ENCODE measurements at regions not wholly inside any gene's neighbourhood (a gene's known extent, or its start where the extent isn't known, plus 50 kb on each side); places are given as distances from the start of the nearest gene placed in this dataset.

- no peak for DNase-seq
Observed at GRCh38 chr4:14289708-14290107, 662.2 kb upstream of the BOD1L1 start.

DNA sequence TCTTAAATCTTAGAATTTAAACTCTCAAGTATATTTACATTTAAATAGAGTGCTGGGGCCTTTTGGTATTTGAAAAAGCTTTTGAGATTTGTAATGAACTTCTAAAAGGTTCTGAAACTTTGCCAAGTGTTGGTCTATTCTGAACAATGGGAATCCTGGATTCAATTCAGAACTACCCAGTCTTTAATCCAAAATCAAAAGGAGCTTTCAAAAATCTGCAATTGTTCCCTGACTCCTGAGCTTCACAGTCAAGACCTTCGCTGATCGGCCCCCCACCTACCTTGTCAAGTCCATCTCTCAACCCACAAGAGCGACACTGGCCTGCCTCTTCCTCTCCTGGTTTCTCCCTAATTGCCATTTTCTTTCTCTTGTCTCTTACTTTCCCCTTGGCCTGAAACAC, 666.1 kb upstream of the BOD1L1 start:
- no peak for DNase-seq

DNA sequence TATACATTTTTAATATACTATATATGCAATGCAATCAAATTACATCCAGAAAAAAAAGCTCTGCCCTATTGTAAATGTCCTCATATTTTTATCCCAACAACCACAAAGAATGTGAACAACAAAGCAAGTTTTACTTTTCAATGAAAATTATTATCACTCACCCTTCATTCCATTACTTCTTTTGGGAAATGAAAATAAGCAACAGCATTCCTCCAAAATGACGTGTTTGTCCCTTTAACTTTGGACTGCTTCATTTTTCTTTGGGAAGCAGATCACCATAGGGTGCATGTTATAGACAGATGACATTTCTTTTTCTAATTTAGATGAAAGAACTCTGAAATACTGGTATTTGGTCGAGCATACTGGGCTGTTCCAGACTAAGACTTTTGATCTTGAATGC, 667.1 kb upstream of the BOD1L1 start:
- DNase-seq = no peak

- DNase-seq = no peak
Observed at GRCh38 chr4:14299166-14299565, 671.6 kb upstream of the BOD1L1 start.

- no peak for DNase-seq
Observed at GRCh38 chr4:14302021-14302420, 674.5 kb upstream of the BOD1L1 start.

DNA sequence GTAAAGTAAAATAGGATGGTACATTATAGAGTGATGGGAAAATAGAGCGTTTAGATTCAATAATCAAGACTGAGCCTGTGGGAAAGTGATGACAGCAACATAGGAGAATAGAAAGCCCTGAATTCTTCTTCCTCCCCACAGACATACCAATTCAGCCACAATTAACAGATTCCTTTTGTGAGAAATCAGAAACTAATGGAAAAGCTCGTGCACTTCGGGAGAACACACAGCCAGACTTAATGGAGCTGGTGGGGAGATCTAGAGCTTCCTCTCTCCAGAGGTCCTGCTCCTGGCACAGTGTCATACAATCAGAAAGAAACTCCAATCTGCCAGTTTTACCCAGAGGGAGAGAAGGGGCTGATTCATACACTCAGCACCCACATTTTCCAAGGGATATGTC, 676.3 kb upstream of the BOD1L1 start:
- DNase-seq = no peak

DNA sequence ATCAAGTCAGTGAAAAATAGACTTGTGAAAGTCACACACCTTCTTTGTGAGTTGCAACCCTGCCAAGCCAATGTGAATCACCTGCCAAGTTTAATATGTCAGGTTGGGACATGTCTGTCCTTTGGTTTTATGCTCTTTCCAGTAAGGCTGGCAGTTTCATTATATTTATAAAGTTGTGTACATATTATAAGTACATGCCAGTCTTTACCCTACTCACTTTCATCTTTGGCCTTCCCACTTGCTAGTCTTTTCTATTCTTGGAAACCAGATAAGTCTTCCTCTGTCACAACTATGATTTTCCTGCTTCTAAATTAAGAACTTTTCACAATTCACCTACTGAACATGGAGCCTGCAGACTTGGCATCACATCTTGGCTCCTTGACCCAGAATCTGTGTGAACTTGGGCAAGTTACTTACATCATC, 680.7 kb upstream of the BOD1L1 start:
- no peak for DNase-seq

- peak in 2 of 56 donors; percentile 1 to 2 for DNase-seq
Observed at GRCh38 chr4:14309431-14309830, 681.9 kb upstream of the BOD1L1 start.

GRCh38 chr4:14313757-14314156, 686.2 kb upstream of the BOD1L1 start:
- no peak for DNase-seq

DNA sequence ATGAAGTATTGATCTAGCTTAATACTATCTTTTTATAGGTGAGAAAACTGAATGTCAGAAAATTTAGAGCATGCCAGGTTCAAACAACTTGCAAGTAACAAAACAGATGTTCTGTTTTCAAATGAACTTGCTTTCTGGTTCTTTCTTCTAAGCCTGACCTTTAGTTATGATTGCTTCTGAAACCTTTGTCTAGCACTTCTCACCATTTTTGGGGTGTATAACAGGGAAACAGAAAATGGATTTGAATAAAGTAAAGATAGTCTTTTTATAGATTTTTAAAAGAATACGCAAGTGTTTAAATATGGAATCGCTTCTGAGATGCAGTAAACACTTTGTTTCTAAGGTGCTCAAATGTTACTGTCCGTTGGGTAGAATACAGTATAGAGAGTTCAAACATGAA, 687.2 kb upstream of the CPEB2 start:
- DNase-seq = no peak

DNA sequence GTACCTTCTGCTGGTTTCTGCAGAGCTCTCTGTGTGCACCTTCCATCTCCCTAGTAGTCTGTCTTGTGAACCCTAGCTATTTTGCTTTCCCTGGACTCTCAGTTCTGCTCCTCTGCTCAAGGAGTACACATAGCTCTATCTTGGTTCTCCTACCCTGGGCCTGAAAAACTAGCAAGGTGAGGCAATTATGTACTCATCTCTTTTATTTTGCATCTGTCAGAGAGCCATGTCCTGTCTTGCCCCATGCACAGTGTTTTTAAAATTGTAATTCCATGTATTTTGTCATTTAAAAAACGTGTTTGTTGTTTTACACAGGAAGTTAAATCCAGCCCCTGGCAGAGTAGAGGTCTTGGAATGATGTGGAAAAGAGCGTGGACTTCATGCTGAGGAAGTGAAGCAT, 684.9 kb upstream of the CPEB2 start:
- DNase-seq = no peak

DNA sequence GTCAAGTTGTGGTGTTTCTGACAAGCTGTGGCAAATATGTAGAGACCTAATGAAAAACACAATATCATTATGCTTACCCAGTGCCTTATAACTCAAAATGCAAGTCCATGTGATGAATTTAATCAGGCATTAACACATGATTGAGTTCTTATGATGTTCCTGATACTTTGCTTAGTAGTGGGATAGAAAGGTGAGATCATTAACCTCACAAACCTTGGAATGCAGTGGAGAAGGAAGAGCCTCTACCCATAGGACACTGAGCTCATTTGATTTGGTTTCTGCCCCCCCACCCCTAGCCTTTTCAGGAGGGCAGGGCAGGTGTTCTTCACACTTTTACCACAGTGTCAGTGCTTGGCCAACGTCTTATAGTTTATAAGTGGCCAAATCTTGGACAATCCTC, 683.6 kb upstream of the CPEB2 start:
- no peak for DNase-seq

DNA sequence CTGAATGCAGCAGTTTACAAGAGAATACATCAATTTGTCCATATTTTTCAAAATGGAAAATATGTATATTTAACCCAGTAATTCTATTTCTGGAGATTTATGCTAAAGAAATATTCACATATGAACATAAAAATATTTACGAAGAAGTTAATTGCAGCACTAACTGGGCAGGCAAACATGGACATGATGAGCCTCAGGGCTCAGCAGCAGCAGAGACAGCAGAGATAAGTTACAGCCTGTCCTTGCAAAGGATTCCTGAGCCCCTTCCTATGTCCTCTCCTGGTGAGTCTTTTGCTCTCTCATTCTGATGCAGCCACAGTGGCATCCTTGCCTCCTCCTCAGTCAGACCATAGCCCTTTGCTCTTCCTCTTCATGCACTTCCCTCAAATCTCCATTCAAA, 680.6 kb upstream of the CPEB2 start:
- DNase-seq = no peak

DNA sequence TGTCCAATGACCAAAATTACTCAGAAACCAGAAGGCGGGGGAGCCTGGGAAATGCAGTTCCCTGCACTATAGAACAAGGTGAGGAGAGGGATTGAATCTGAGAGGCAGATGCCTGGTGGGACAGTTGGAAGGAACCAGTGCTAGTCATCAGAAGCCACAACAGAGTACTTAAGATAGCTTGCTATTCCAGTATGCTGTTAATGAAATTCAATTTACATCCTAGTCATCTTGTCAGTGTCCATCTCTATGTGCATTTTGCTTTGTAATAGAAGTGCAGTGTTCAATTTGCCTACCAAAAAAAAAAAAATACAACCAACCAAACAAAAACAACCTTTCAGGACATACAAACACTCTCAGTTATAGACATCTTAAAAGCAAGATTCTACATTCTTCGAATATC, 679.1 kb upstream of the CPEB2 start:
- no peak for DNase-seq

DNA sequence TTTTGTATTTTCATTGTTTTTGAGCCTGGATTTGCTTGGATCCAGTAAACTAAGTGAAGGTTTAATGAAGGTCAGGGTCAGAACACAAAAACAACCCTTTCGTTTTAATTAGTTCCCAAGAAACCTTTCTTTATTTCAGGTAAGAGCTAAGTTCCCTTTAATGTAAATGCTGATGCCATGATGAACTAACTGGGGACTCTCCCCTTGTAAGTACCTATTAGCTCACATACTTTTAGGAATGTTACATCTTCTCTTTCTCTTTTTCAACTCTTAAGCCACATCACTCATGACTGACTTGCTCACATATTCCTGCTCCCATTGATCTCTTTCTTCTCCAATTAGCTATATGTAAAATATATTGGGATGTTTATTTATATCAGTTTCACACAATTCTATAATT, 673.1 kb upstream of the CPEB2 start:
- DNase-seq = no peak

- DNase-seq = no peak
Observed at GRCh38 chr4:14333616-14334015, 668.7 kb upstream of the CPEB2 start.

DNA sequence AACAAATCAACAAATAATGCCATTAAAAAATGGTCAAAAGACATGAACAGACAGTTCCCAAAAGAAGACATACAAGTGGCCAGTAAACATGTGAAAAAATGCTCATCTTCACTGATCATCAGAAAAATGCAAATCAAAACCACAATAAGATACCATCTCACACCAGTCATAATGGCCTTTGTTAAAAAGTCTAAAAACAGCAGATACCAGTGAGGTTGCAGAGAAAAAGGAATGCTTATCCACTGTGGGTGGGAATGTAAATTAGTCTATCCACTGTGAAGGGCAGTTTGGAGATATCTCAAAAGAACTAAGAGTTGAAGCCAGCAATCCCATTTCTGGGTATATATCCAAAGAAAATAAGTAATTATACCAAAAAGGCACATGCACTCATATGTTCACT, 668.1 kb upstream of the CPEB2 start:
- DNase-seq = no peak

GRCh38 chr4:14335872-14336271, 666.4 kb upstream of the CPEB2 start:
- no peak for DNase-seq

DNA sequence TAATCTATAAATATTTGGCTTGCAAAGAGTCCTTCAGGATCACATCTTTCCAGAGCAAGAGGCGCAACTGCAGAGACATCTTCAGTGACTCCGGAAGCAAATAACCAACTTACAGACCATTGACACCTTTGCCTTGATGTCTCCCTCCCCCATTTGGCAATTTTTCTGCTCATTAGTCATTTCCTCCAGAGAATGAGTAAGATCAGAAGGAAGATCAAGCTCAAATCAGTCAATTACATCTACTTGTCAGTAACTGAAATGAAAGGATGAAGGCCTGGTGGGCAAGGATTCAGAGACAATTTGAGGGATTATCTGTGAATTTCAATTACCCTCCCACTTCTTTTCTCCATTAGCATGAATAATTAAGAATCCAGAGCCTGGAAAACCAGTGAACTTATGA, 665.6 kb upstream of the CPEB2 start:
- DNase-seq = no peak

- no peak for DNase-seq
Observed at GRCh38 chr4:14337892-14338584, 664.2 kb upstream of the CPEB2 start.

DNA sequence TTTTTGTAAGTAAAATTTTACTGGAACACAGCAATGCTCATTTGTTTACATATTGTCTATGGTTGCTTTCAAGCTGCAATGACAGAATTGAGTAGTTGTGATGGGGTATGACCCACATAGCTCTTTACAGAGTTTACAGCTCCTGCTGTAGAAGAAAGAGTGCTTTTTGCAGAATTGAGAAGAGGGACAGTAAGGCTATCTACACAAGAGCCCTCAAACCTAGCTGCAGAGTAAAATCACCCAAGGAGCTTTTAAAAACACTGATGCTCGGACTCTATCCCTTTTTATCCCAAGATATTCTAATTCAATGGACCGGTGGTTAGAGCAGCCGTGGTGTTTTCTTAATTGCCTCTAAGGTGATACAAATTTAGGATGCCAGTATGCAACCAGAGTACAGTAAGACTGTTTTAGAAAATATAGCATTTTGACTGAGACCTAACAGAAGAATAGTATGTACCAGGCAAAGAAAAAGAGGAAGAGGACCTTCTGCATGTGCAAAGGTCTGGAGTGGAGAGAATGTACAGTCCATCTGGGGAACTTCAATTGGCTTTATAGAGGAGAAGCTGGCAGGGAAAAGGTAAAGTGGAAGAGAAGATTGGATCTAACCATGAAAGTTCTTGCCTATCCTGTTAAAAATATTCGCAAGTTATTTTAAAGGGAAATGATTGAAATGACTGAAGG, 663.6 kb upstream of the CPEB2 start:
- DNase-seq = no peak

DNA sequence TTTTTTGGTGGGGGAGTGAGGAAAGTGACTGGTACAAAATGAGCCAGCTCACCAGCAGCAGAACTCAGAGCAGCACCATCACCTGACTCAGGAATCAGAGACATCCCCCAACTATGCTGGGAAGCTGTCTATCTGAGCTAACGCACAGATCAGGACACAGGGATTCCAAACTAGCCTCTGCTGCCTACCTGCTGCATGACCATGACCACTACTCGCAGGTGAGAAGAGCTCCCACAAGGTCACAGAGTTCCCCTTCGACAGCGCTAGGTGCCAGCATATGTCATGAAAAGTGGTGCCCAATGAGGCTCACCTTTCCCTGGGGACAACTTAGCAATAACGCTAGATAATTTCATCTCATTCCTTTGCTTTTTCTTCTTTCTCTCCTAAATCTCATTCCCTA, 662.6 kb upstream of the CPEB2 start:
- no peak for DNase-seq

DNA sequence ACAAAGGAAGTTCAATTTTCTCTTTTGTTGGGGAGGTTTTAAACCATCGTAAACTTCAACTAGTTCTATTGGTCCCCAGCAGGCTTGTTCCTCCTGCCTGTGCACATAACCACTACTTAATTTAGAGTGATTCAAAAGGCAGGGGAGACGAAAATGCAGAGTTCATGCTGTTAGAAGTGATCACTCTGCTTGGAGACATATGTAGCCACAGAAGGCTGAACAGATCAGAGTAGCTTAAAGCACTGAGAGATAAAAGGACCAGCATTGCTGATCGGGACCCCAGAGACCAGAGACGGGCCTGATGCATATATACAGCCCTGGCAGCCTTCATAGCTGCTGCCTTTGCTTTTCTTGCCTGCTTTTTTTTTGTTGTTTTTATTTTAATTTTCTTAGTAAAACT, 662.0 kb upstream of the CPEB2 start:
- no peak for DNase-seq

DNA sequence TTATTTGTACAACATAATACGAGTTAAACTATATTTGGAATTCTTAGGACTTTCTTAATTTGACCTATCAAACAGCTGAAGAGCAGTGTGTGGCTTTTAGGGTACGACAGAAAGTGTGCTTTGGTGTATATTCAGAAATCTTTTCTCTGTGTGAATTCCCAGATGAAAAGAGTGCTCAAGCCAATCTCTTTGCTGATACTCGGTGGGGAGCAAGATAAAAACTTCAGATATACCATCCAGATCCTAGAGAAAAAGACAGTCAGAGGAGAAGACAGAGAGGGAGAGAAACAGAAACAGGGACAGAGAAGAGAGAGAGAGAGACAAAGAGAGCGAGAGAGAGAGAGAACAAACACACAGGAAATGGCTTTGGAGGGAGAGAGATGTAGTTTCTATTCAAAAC, 658.3 kb upstream of the CPEB2 start:
- no peak for DNase-seq
